ENCODE measurements at regions not wholly inside any gene's neighbourhood (a gene's known extent, or its start where the extent isn't known, plus 50 kb on each side); places are given as distances from the start of the nearest gene placed in this dataset.

DNA sequence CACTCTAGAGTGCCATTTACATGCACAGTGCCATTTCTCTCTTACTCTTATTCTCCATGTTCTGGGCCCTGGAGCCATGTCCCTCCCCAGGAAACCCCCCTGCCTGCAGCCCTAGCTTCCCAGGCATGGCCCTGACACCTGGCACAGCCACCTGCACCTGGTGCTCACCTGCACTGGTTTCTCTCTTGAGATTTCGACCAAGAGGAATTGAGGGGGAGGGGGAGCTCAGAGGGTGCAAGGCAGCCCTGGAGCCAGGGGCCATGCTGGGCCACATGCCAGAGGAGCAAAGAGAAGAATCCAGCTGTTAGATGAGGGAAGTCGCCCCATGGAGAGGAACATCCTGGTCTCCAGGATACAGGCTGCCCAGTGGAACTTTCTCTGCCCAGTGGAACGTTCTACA lies 65.0 kb upstream of the RAPGEF1 start:
- TF ChIP-seq CTCF (IDR thresholded peaks at IDR 0.05) (no peak), GABPA (IDR thresholded peaks at IDR 0.05; ENCODE audit: low read depth) (no peak), SIN3A (IDR thresholded peaks at IDR 0.05; ENCODE audit: borderline replicate concordance, low read depth, low read length) (no peak), NRF1 (IDR thresholded peaks at IDR 0.05; ENCODE audit: low read depth, low read length) (no peak), USF2 (IDR thresholded peaks at IDR 0.05; ENCODE audit: borderline replicate concordance, low read depth, low read length) (no peak), REST (IDR thresholded peaks at IDR 0.05; ENCODE audit: low read depth, low read length) (no peak), POLR2AphosphoS5 (IDR thresholded peaks at IDR 0.05; ENCODE audit: low read depth, low read length) (no peak), TCF12 (IDR thresholded peaks at IDR 0.05) (no peak), ELF1 (IDR thresholded peaks at IDR 0.05) (no peak), EZH2phosphoT487 (IDR thresholded peaks at IDR 0.05; ENCODE audit: borderline replicate concordance, low read depth) (no peak), TAF1 (IDR thresholded peaks at IDR 0.05; ENCODE audit: borderline replicate concordance, low read depth, low read length) (no peak), RAD21 (IDR thresholded peaks at IDR 0.05; ENCODE audit: low read length) (no peak), ZBTB33 (IDR thresholded peaks at IDR 0.05; ENCODE audit: borderline replicate concordance, low read depth) (no peak)
- TF ChIP-seq, protein P1, sequence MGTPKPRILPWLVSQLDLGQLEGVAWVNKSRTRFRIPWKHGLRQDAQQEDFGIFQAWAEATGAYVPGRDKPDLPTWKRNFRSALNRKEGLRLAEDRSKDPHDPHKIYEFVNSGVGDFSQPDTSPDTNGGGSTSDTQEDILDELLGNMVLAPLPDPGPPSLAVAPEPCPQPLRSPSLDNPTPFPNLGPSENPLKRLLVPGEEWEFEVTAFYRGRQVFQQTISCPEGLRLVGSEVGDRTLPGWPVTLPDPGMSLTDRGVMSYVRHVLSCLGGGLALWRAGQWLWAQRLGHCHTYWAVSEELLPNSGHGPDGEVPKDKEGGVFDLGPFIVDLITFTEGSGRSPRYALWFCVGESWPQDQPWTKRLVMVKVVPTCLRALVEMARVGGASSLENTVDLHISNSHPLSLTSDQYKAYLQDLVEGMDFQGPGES (IDR thresholded peaks at IDR 0.05; ENCODE audit: low read depth, low read length): no peak
